ENCODE measurements at regions not wholly inside any gene's neighbourhood (a gene's known extent, or its start where the extent isn't known, plus 50 kb on each side); places are given as distances from the start of the nearest gene placed in this dataset.
A peak's percentile ranks its signal among the peaks of the same experiment; 100 is the strongest.

GRCh38 chr2:163887182-163887581, 151.4 kb upstream of the FIGN start:
- TF ChIP-seq, protein P1, sequence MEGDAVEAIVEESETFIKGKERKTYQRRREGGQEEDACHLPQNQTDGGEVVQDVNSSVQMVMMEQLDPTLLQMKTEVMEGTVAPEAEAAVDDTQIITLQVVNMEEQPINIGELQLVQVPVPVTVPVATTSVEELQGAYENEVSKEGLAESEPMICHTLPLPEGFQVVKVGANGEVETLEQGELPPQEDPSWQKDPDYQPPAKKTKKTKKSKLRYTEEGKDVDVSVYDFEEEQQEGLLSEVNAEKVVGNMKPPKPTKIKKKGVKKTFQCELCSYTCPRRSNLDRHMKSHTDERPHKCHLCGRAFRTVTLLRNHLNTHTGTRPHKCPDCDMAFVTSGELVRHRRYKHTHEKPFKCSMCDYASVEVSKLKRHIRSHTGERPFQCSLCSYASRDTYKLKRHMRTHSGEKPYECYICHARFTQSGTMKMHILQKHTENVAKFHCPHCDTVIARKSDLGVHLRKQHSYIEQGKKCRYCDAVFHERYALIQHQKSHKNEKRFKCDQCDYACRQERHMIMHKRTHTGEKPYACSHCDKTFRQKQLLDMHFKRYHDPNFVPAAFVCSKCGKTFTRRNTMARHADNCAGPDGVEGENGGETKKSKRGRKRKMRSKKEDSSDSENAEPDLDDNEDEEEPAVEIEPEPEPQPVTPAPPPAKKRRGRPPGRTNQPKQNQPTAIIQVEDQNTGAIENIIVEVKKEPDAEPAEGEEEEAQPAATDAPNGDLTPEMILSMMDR (IDR thresholded peaks at IDR 0.05; ENCODE audit: extremely low read depth, missing control alignments), result no peak
- DNase-seq (ENCODE audit: low spot score), result no peak

DNA sequence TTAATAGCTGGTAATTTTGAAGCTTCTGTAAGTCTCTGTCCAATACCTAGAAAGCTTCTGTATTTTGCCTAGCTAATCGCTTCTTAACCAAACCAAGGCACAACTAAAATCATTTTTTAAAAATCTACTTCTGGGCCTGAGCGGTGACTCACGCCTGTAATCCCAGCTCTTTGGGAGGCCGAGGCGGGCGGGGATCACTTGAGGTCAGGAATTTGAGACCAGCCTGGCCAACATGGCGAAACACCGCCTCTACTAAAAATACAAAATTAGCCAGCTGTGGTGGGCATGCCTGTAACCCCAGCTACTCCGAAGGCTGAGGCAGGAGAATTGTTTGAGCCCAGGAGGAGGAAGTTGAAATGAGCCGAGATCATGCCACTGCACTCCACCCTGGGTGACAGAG, 148.6 kb upstream of the FIGN start:
- no peak for DNase-seq (ENCODE audit: low spot score)
- TF ChIP-seq, protein P1 (IDR thresholded peaks at IDR 0.05; ENCODE audit: extremely low read depth, missing control alignments), result no peak

DNA sequence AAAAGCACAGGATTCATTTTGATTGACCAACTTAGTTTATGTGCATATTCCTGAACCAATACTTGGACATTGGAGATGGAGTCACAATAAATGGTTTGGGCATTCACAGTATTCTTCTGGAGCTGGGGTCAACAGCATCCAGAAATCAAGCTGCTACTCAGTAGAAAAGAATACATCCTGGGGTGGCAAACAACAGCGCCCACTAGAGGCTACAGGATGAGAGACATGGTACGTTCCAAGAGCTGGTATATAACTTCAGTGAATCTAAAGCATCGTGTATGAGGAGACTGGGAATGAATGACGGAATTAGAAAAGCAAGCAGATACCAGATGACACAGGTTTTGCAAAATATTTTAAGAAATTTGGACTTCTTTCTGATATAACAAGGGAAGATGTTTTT, 142.9 kb upstream of the FIGN start:
- DNase-seq (ENCODE audit: low spot score), result no peak
- TF ChIP-seq, protein P1 (IDR thresholded peaks at IDR 0.05; ENCODE audit: extremely low read depth, missing control alignments), result peak; percentile 31

DNA sequence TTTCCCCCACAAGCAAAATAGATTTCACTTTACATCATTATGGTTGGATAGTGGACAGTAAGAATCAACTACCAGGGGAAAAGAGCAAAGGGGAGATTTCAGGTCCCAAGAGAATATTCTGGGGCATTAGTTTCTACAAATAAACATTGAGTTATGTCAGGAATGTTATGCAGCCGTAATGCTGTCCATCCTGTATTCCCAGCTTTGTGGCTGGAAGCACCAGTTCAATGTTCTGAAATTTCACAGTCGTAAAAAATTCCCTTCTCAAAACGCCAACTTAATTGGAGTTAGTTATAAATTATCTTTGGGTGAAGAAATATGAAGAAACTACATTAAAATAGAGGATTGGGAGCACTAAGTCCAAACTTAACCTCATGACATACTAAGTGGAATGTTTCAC, 141.5 kb upstream of the FIGN start:
- TF ChIP-seq, protein P1 (IDR thresholded peaks at IDR 0.05; ENCODE audit: extremely low read depth, missing control alignments), result no peak
- DNase-seq (ENCODE audit: low spot score), result no peak

GRCh38 chr2:163863073-163863472, 127.3 kb upstream of the FIGN start:
- no peak for DNase-seq (ENCODE audit: low spot score)
- TF ChIP-seq, protein P1 (IDR thresholded peaks at IDR 0.05; ENCODE audit: extremely low read depth, missing control alignments), result no peak

GRCh38 chr2:163859951-163860350, 124.1 kb upstream of the FIGN start:
- no peak for DNase-seq (ENCODE audit: low spot score)
- TF ChIP-seq, protein P1 (IDR thresholded peaks at IDR 0.05; ENCODE audit: extremely low read depth, missing control alignments), result no peak

DNA sequence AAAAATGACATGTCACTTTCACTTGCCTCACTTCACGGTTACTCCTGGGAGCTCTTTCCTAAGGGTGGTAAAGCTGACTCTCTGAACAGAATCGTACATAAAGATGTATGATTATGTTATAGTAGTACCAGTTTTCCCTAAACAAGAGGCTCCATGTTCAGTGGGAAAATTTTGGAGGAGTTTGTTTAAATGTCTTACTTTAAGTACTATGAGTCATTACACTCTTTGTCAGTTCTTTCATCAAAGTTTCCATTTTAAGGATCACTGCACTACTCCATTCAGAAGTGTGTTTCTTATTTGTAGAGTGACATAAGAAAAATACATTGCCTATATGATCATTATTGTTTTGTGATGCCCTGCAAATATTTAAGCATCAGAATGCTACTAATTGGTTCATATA, 121.1 kb upstream of the FIGN start:
- TF ChIP-seq, protein P1 (IDR thresholded peaks at IDR 0.05; ENCODE audit: extremely low read depth, missing control alignments), result no peak
- no peak for DNase-seq (ENCODE audit: low spot score)

Measured in GM20000 (cell line).